DND-41 (cell line): ENCODE measurements at regions not wholly inside any gene's neighbourhood (a gene's known extent, or its start where the extent isn't known, plus 50 kb on each side); places are given as distances from the start of the nearest gene placed in this dataset.

Source experiments
- EZH2 ChIP-seq: IDR thresholded peaks from 3 replicates; pipeline ENCODE4 v1.6.1; 2012; ENCODE audit warnings: borderline replicate concordance, low read depth, mild to moderate bottlenecking, moderate library complexity, low read length, inconsistent platforms; ENCODE audit not compliant: severe bottlenecking
- TF ChIP-seq, protein P1 (sequence below): IDR thresholded peaks from 2 replicates; pipeline ENCODE4 v1.5.1; 2012; ENCODE audit warnings: borderline replicate concordance, low read length, moderate library complexity, mild to moderate bottlenecking; ENCODE audit not compliant: poor library complexity, severe bottlenecking; ENCODE audit errors: extremely low read depth

DNA sequence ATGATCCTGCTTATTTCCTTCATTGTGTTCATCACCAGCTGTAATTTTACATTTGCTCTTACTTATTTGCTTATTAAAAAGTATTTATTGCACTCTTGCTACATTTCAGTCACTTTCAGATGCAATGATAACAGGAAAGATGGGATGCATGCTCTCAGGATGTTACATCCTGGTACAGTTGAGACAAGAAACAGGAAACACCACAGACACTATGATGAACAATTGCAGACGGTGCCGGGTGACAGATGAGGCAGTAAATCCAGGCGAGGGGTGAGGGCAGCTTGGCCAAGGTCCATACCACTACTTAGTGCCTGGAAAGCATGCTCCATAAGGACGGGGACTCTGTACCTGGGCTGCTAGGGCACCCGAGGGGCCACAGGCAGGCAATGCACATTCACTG lies 156.6 kb upstream of the RAB4A start:
- TF ChIP-seq, protein P1, sequence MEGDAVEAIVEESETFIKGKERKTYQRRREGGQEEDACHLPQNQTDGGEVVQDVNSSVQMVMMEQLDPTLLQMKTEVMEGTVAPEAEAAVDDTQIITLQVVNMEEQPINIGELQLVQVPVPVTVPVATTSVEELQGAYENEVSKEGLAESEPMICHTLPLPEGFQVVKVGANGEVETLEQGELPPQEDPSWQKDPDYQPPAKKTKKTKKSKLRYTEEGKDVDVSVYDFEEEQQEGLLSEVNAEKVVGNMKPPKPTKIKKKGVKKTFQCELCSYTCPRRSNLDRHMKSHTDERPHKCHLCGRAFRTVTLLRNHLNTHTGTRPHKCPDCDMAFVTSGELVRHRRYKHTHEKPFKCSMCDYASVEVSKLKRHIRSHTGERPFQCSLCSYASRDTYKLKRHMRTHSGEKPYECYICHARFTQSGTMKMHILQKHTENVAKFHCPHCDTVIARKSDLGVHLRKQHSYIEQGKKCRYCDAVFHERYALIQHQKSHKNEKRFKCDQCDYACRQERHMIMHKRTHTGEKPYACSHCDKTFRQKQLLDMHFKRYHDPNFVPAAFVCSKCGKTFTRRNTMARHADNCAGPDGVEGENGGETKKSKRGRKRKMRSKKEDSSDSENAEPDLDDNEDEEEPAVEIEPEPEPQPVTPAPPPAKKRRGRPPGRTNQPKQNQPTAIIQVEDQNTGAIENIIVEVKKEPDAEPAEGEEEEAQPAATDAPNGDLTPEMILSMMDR = no peak
- TF ChIP-seq EZH2 = no peak
